ENCODE measurements at regions not wholly inside any gene's neighbourhood (a gene's known extent, or its start where the extent isn't known, plus 50 kb on each side); places are given as distances from the start of the nearest gene placed in this dataset.

DNA sequence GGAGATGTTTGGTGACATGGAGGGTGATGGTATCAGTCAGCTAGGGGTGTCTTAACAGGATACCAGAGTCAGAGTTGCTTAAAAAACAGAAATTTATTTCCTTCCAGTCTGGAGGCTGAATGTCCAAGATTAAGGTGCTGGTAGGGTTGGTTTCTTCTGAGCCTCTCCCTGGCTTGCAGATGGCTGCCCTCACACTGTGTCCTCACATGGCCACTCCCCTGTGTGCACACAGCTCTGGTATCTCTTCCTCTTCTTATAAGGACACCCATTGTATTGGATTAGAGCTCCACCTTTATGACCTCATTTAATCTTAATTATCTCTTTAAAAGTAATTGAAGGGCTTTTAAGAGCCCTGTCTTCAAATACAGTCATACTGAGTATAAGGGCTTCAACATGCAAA lies 431.8 kb upstream of the MMS22L start:
- Mint-ChIP-seq H3K27ac (no peak overlapping the region), H3K9me3 (peaks cover 3% of the 10 kb centered on the region), H3K27me3 (ENCODE audit: insufficient read depth, low read depth) (no peaks in the 10 kb centered on the region), H3K36me3 (no peaks in the 10 kb centered on the region), H3K4me1 (no peaks in the 10 kb centered on the region), H3K4me3 (no peak overlapping the region)
- no peaks in the 10 kb centered on the region for H3K27me3 ChIP-seq
- no peaks in the 10 kb centered on the region for H3K79me2 ChIP-seq (ENCODE audit: low read depth)
- no peaks in the 10 kb centered on the region for H3K9me3 ChIP-seq (ENCODE audit: low read depth)
- TF ChIP-seq CTCF (IDR thresholded peaks at IDR 0.05) = no peak
- TF ChIP-seq EZH2phosphoT487 (IDR thresholded peaks at IDR 0.05) = no peak
- TF ChIP-seq EZH2 (IDR thresholded peaks at IDR 0.05) = no peak
- H2AFZ ChIP-seq (replicated peaks) = no peak overlapping the region
- no peak overlapping the region for H3K9ac ChIP-seq
- no peak overlapping the region for H3K27ac ChIP-seq
- H3F3A ChIP-seq (ENCODE audit: low read depth) = no peaks in the 10 kb centered on the region
- no peaks in the 10 kb centered on the region for H4K20me1 ChIP-seq (ENCODE audit: low read depth)
- DNase-seq (ENCODE audit: low spot score) = no peak
- H3K4me3 ChIP-seq = no peak overlapping the region
- peaks cover 10% of the 10 kb centered on the region for H3K4me1 ChIP-seq
- H3K36me3 ChIP-seq = no peaks in the 10 kb centered on the region
- no peak overlapping the region for H3K4me2 ChIP-seq

GRCh38 chr6:97717086-97717485 lies 434.1 kb upstream of the MMS22L start:
- H3K36me3 Mint-ChIP-seq = no peaks in the 10 kb centered on the region
- H3F3A ChIP-seq (ENCODE audit: low read depth) = no peaks in the 10 kb centered on the region
- H3K4me1 ChIP-seq = no peaks in the 10 kb centered on the region
- H3K27ac ChIP-seq = no peak overlapping the region
- no peaks in the 10 kb centered on the region for H3K36me3 ChIP-seq
- H4K20me1 ChIP-seq (ENCODE audit: low read depth) = no peaks in the 10 kb centered on the region
- no peaks in the 10 kb centered on the region for H3K9me3 ChIP-seq (ENCODE audit: low read depth)
- H3K4me3 Mint-ChIP-seq = no peak overlapping the region
- H3K4me2 ChIP-seq = no peak overlapping the region
- H3K9me3 Mint-ChIP-seq = peaks cover 3% of the 10 kb centered on the region
- no peaks in the 10 kb centered on the region for H3K27me3 ChIP-seq
- H3K4me3 ChIP-seq = no peak overlapping the region
- H3K27me3 Mint-ChIP-seq (ENCODE audit: insufficient read depth, low read depth) = no peaks in the 10 kb centered on the region
- H3K4me1 Mint-ChIP-seq = no peaks in the 10 kb centered on the region
- no peaks in the 10 kb centered on the region for H3K79me2 ChIP-seq (ENCODE audit: low read depth)
- TF ChIP-seq CTCF (IDR thresholded peaks at IDR 0.05) (no peak), EZH2phosphoT487 (IDR thresholded peaks at IDR 0.05) (no peak), EZH2 (IDR thresholded peaks at IDR 0.05) (no peak)
- H2AFZ ChIP-seq (replicated peaks) = no peak overlapping the region
- DNase-seq (ENCODE audit: low spot score) = no peak
- no peak overlapping the region for H3K27ac Mint-ChIP-seq
- no peak overlapping the region for H3K9ac ChIP-seq

DNA sequence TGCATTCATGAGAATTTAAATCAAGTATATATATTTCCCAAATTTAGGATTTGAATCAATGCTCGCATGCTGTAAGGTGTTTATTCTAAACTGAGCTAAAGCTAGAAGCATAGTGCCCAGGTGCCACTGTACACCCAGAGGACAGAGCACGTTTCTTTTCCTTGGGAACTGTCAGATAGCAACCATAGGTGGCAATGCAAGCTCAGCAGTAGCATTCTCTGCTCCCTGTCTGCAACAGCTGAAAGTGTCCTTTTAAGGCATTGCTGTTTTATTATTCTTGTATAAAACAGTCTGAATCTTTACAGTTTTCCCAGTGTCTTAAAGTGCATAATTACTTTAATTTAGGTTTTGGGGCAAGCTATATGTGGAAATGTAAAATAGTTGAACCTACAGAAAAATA lies 443.4 kb upstream of the MMS22L start:
- Histone ChIP-seq H4K20me1 (ENCODE audit: low read depth) (no peaks in the 10 kb centered on the region), H3K36me3 (no peaks in the 10 kb centered on the region), H3K27me3 (no peaks in the 10 kb centered on the region), H3K27ac (no peak overlapping the region), H3K79me2 (ENCODE audit: low read depth) (no peaks in the 10 kb centered on the region), H2AFZ (replicated peaks) (no peak overlapping the region), H3F3A (ENCODE audit: low read depth) (no peaks in the 10 kb centered on the region), H3K4me2 (no peak overlapping the region), H3K9ac (no peak overlapping the region), H3K4me1 (peaks cover 3% of the 10 kb centered on the region), H3K9me3 (ENCODE audit: low read depth) (no peaks in the 10 kb centered on the region), H3K4me3 (no peak overlapping the region)
- H3K36me3 Mint-ChIP-seq = no peaks in the 10 kb centered on the region
- peak; percentile 69 for DNase-seq (ENCODE audit: low spot score)
- no peak overlapping the region for H3K4me3 Mint-ChIP-seq
- no peak for TF ChIP-seq EZH2 (IDR thresholded peaks at IDR 0.05)
- TF ChIP-seq EZH2phosphoT487 (IDR thresholded peaks at IDR 0.05) = no peak
- TF ChIP-seq CTCF (IDR thresholded peaks at IDR 0.05) = peak; percentile 65
- H3K27ac Mint-ChIP-seq = no peak overlapping the region
- no peaks in the 10 kb centered on the region for H3K27me3 Mint-ChIP-seq (ENCODE audit: insufficient read depth, low read depth)
- no peaks in the 10 kb centered on the region for H3K9me3 Mint-ChIP-seq
- peaks cover 18% of the 10 kb centered on the region for H3K4me1 Mint-ChIP-seq

DNA sequence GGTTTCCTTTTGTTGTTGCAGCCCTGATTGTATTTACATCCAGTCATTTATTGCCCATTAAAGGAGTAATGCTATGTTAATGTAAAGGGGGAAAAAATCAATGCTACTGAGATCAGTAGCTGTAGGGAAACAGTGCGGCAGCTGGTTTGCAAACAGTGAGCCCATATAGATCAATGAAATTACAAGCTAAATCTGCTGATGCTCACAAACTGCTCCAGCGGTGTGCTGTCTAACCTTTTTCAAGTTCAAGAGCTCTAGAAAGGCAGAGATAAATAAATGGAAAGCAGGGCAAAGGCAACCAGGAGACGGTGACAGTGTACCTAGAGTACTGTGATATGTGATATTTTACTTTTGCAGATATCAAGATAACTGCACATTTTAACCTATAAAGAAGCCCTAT lies 449.0 kb upstream of the MMS22L start:
- no peaks in the 10 kb centered on the region for H3K36me3 ChIP-seq
- Mint-ChIP-seq H3K27ac (no peak overlapping the region), H3K36me3 (no peaks in the 10 kb centered on the region), H3K4me1 (peaks cover 7% of the 10 kb centered on the region), H3K27me3 (ENCODE audit: insufficient read depth, low read depth) (no peaks in the 10 kb centered on the region), H3K9me3 (peaks cover 2% of the 10 kb centered on the region), H3K4me3 (no peak overlapping the region)
- no peak for DNase-seq (ENCODE audit: low spot score)
- H3K4me3 ChIP-seq = no peak overlapping the region
- no peaks in the 10 kb centered on the region for H3F3A ChIP-seq (ENCODE audit: low read depth)
- no peak overlapping the region for H3K9ac ChIP-seq
- no peaks in the 10 kb centered on the region for H3K9me3 ChIP-seq (ENCODE audit: low read depth)
- H2AFZ ChIP-seq (replicated peaks) = no peak overlapping the region
- no peaks in the 10 kb centered on the region for H3K4me1 ChIP-seq
- no peaks in the 10 kb centered on the region for H3K79me2 ChIP-seq (ENCODE audit: low read depth)
- H3K27me3 ChIP-seq = no peaks in the 10 kb centered on the region
- no peaks in the 10 kb centered on the region for H4K20me1 ChIP-seq (ENCODE audit: low read depth)
- no peak overlapping the region for H3K4me2 ChIP-seq
- no peak overlapping the region for H3K27ac ChIP-seq
- TF ChIP-seq EZH2phosphoT487 (IDR thresholded peaks at IDR 0.05) (no peak), EZH2 (IDR thresholded peaks at IDR 0.05) (no peak), CTCF (IDR thresholded peaks at IDR 0.05) (no peak)

Measured in neural progenitor cell (in vitro differentiated cells).